GM12878 (cell line): ENCODE measurements at regions not wholly inside any gene's neighbourhood (a gene's known extent, or its start where the extent isn't known, plus 50 kb on each side); places are given as distances from the start of the nearest gene placed in this dataset.

Source experiments
- ATAC-seq: fragments of 200-7000 bp; cut with Tn5 transposase; 3 replicates; pipeline ENCODE4 v1.9.1; 2020; ENCODE audit warnings: mild to moderate bottlenecking, moderate library complexity
- BruUV-seq: library from RNA; stranded (reverse); fragments of 400-500 nt; replicated peaks from 2 replicates; lab custom pipeline; 2021; lab: Mats Ljungman, UMichigan
- CTCF ChIA-PET: fragments of 300-600 bp; sonication (Branson Sonifier 250); formaldehyde crosslinking; extraction: SDS; loops from one replicate; lab custom pipeline; 2021; ENCODE audit warnings: inconsistent platforms; lab: Yijun Ruan, JAX
- POLR2A ChIA-PET: fragments of 350-600 bp; formaldehyde crosslinking; extraction: SDS; loops from one replicate; lab custom pipeline; 2021; ENCODE audit warnings: inconsistent platforms; lab: Charles Lee
- RAD21 ChIA-PET: fragments of 300-600 bp; sonication (Branson Sonifier 250); formaldehyde crosslinking; loops from one replicate; lab custom pipeline; 2023; ENCODE audit warnings: antibody characterized with exemption; ENCODE audit not compliant: unreplicated experiment; lab: Charles Lee
- SMC1A ChIA-PET: fragments of 300-600 bp; sonication (Branson Sonifier 250); formaldehyde crosslinking; loops from one replicate; lab custom pipeline; 2023; ENCODE audit not compliant: unreplicated experiment, uncharacterized antibody; lab: Charles Lee
- DNase-seq: peaks from one replicate; pipeline ENCODE4 v3.0.0-alpha.2; 2011; ENCODE audit warnings: low read depth, low spot score
- FAIRE-seq: peaks from 3 replicates; lab custom pipeline; 2011; peaks lifted over from hg19 to GRCh38; lab: Jason Lieb, UNC
- H2AFZ ChIP-seq: 2 replicates; pipeline ENCODE4 v1.6.0; 2011; ENCODE audit warnings: low read depth, low read length, control low read depth; ENCODE audit not compliant: control insufficient read depth
- H3K27ac ChIP-seq: 2 replicates; pipeline ENCODE4 v1.5.1; 2011; ENCODE audit warnings: control low read depth; ENCODE audit not compliant: control insufficient read depth, insufficient read depth
- H3K27me3 ChIP-seq, 2 experiments: replicated peaks in 1 of 2; 2 replicates each; pipeline versions ENCODE4 v1.6.0 to v1.6.1; 2011; ENCODE audit warnings: low read length in 1 of 2; ENCODE audit not compliant: control insufficient read depth in 2 of 2, insufficient read depth in 2 of 2
- H3K36me3 ChIP-seq, 2 experiments: 2 replicates each; pipeline ENCODE4 v1.5.1; 2011; ENCODE audit warnings: low read length in 1 of 2; ENCODE audit not compliant: control insufficient read depth in 2 of 2, insufficient read depth in 2 of 2
- H3K4me1 ChIP-seq: 2 replicates; pipeline ENCODE4 v1.6.1; 2011; ENCODE audit warnings: mild to moderate bottlenecking, low read length, moderate library complexity, mixed read lengths; ENCODE audit not compliant: control insufficient read depth, insufficient read depth
- H3K4me2 ChIP-seq: 2 replicates; pipeline ENCODE4 v1.6.0; 2011; ENCODE audit warnings: control low read depth; ENCODE audit not compliant: control insufficient read depth, insufficient read depth
- H3K4me3 ChIP-seq: fragments of 200-600 bp; sonication (generic); 2 replicates; pipeline ENCODE4 v1.5.1; 2016
- H3K79me2 ChIP-seq: 2 replicates; pipeline ENCODE4 v1.6.0; 2011; ENCODE audit warnings: low read length; ENCODE audit not compliant: control insufficient read depth, insufficient read depth
- H3K9ac ChIP-seq: 2 replicates; pipeline ENCODE4 v1.8.0; 2011; ENCODE audit warnings: low read length, control low read depth, mixed read lengths; ENCODE audit not compliant: control insufficient read depth, insufficient read depth
- H3K9me3 ChIP-seq: replicated peaks from 3 replicates; pipeline ENCODE4 v1.5.1; 2011; ENCODE audit warnings: mild to moderate bottlenecking, low read length; ENCODE audit not compliant: control insufficient read depth, insufficient read depth
- H4K20me1 ChIP-seq: 2 replicates; pipeline ENCODE4 v1.6.0; 2011; ENCODE audit not compliant: control insufficient read depth, insufficient read depth
- ASH2L ChIP-seq: fragments of 300-600, 200-600 bp; sonication (generic); IDR thresholded peaks from 2 replicates; pipeline ENCODE4 v1.6.1; 2017; ENCODE audit warnings: low read depth, mild to moderate bottlenecking, borderline replicate concordance
- BACH1 ChIP-seq: fragments of 450-650 bp; IDR thresholded peaks from 2 replicates; pipeline ENCODE4 v1.6.1; 2017; ENCODE audit warnings: mild to moderate bottlenecking, borderline replicate concordance
- BCL11A ChIP-seq: IDR thresholded peaks from 2 replicates; pipeline ENCODE4 v1.6.1; 2011; ENCODE audit warnings: low read depth, low read length
- BRCA1 ChIP-seq: IDR thresholded peaks from 2 replicates; pipeline ENCODE4 v1.6.1; 2011; ENCODE audit warnings: low read depth, low read length, improper control_type of control experiment
- CHD2 ChIP-seq: IDR thresholded peaks from 2 replicates; pipeline ENCODE4 v1.6.1; 2011; ENCODE audit warnings: low read depth, low read length, improper control_type of control experiment, borderline replicate concordance
- DPF2 ChIP-seq: fragments of 450-650 bp; IDR thresholded peaks from 2 replicates; pipeline ENCODE4 v1.6.1; 2017; ENCODE audit warnings: mild to moderate bottlenecking
- EP300 ChIP-seq, 2 experiments: fragments of 150-350 bp in 1 of 2; IDR thresholded peaks; 2 replicates each; pipeline ENCODE4 v1.6.1; 2011 to 2012; ENCODE audit warnings: low read depth in 2 of 2, low read length in 2 of 2, borderline replicate concordance in 1 of 2, improper control_type of control experiment in 1 of 2, inconsistent platforms in 1 of 2; ENCODE audit not compliant: control insufficient read depth in 1 of 2
- KLF5 ChIP-seq: fragments of 450-650 bp; IDR thresholded peaks from 2 replicates; pipeline ENCODE4 v1.6.1; 2014; ENCODE audit warnings: mild to moderate bottlenecking; ENCODE audit not compliant: partially characterized antibody
- MTA2 ChIP-seq: fragments of 450-650 bp; IDR thresholded peaks from 2 replicates; pipeline ENCODE4 v1.6.1; 2016; ENCODE audit warnings: low read depth, mild to moderate bottlenecking, moderate library complexity
- NR2F1 ChIP-seq: fragments of 450-650 bp; conservative IDR thresholded peaks from 2 replicates; pipeline ENCODE4 v1.6.1; 2017; ENCODE audit warnings: mild to moderate bottlenecking
- PAX5 ChIP-seq: IDR thresholded peaks from 2 replicates; pipeline ENCODE4 v1.6.1; 2011; ENCODE audit warnings: low read depth, low read length, borderline replicate concordance
- POLR2A ChIP-seq: IDR thresholded peaks from 2 replicates; pipeline ENCODE4 v1.6.1; 2011; ENCODE audit warnings: low read depth, mild to moderate bottlenecking, low read length
- RB1 ChIP-seq: fragments of 450-650 bp; formaldehyde crosslinking; IDR thresholded peaks from 2 replicates; pipeline ENCODE4 v1.6.1; 2017; ENCODE audit warnings: mild to moderate bottlenecking, borderline replicate concordance
- RUNX3 ChIP-seq: IDR thresholded peaks from 2 replicates; pipeline ENCODE4 v1.6.1; 2012; ENCODE audit warnings: low read length, inconsistent platforms
- SMARCA5 ChIP-seq: fragments of 450-650 bp; IDR thresholded peaks from 2 replicates; pipeline ENCODE4 v1.6.1; 2017; ENCODE audit warnings: mild to moderate bottlenecking
- SUZ12 ChIP-seq: fragments of 200-600 bp; sonication (generic); IDR thresholded peaks from one replicate; pipeline ENCODE4 v1.6.1; 2018; ENCODE audit warnings: antibody characterized with exemption, mild to moderate bottlenecking; ENCODE audit not compliant: unreplicated experiment
- WGBS: methylation state at CpG from one replicate; pipeline ENCODE4 v1.1.6; 2016; ENCODE audit warnings: low lambda C conversion rate; ENCODE audit not compliant: insufficient replicate concordance, insufficient coverage; ENCODE audit errors: missing lambda C conversion rate; 5-methylcytosine and 5-hydroxymethylcytosine counted together
- in situ Hi-C: fragments of 300-500 bp; cut with MboI; formaldehyde crosslinking; loops from 9 replicates; pipeline ENCODE4 v1.14.3; 2018; ENCODE audit warnings: mixed read lengths
- intact Hi-C: fragments of 100-400 bp; cut with micrococcal nuclease; formaldehyde crosslinking; loops from one replicate; pipeline ENCODE4 v1.14.2; 2022; ENCODE audit not compliant: unreplicated experiment
- TF ChIP-seq, protein P1 (sequence below): fragments of 450-650 bp; conservative IDR thresholded peaks from 2 replicates; pipeline ENCODE4 v1.6.1; 2017; ENCODE audit warnings: mild to moderate bottlenecking, moderate library complexity
- TF ChIP-seq, protein P2 (sequence below): fragments of 450-650 bp; IDR thresholded peaks from 2 replicates; pipeline ENCODE4 v1.6.1; 2017; ENCODE audit warnings: borderline replicate concordance
- TF ChIP-seq, protein P3 (sequence below): IDR thresholded peaks from 2 replicates; pipeline ENCODE4 v1.6.1; 2012; ENCODE audit warnings: low read depth, low read length, improper control_type of control experiment
- TF ChIP-seq, protein P4 (sequence below): IDR thresholded peaks from 2 replicates; pipeline ENCODE4 v1.6.1; 2011; ENCODE audit warnings: low read depth, mild to moderate bottlenecking, low read length, moderate library complexity, borderline replicate concordance; ENCODE audit errors: extremely low read depth

DNA sequence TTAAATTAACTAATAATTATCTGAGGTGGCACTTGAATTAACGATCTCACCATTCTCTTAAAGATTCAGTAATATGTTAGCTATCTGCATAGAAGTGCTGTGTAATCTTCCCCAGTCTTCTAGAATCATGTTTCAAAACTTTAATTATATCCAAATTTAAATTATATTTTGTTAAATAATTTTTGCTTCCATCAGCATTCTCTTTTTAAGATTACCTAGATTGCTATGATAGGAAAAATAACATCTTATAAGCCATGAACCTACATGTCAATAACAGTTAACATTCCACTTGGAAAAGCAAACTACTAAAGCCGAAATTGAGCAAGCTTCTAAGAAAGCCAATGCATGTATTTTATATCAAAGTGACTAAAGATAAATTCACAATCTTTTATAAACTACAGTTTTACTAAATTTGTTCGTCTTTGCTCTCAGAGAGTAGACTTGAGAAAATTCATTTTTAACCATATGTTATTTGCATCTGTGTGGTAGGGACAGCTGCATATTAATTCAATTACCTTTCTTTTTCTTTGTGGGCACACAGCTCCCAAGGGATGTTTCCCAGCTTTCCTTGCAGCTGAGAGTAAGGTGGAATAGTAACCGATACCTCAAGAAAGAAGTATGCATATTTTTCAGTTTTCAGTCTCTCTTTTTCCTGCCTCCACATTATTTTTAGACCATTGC is 105.4 kb upstream of the ABCB5 start:
- no peak overlapping the region for H3K9ac ChIP-seq
- no peaks in the 10 kb centered on the region for H4K20me1 ChIP-seq
- POLR2A ChIA-PET: no interaction called here
- FAIRE-seq (no peak), ATAC-seq (no peak), DNase-seq (no peak)
- no peaks in the 10 kb centered on the region for H3K4me1 ChIP-seq
- WGBS: 6% methylated on average over 4 of the region's 4 CpGs
- intact Hi-C loops: no loop called here
- RAD21 ChIA-PET: no interaction called here
- H3K36me3 ChIP-seq: no peaks in the 10 kb centered on the region
- no peaks in the 10 kb centered on the region; a peak in 1 of 4 replicates for H3K27me3 ChIP-seq
- TF ChIP-seq BCL11A (no peak), SUZ12 (no peak), SMARCA5 (no peak), RUNX3 (no peak), DPF2 (no peak), ASH2L (no peak), BRCA1 (no peak), RB1 (no peak), KLF5 (no peak), POLR2A (no peak), EP300 (IDR thresholded peaks at IDR 0.05; ENCODE audit: borderline replicate concordance in 1 of 2, control insufficient read depth in 1 of 2, low read depth in 2 of 2, low read length in 2 of 2) (no peak), NR2F1 (no peak), PAX5 (no peak), CHD2 (no peak), BACH1 (no peak), MTA2 (no peak)
- TF ChIP-seq, protein P1, sequence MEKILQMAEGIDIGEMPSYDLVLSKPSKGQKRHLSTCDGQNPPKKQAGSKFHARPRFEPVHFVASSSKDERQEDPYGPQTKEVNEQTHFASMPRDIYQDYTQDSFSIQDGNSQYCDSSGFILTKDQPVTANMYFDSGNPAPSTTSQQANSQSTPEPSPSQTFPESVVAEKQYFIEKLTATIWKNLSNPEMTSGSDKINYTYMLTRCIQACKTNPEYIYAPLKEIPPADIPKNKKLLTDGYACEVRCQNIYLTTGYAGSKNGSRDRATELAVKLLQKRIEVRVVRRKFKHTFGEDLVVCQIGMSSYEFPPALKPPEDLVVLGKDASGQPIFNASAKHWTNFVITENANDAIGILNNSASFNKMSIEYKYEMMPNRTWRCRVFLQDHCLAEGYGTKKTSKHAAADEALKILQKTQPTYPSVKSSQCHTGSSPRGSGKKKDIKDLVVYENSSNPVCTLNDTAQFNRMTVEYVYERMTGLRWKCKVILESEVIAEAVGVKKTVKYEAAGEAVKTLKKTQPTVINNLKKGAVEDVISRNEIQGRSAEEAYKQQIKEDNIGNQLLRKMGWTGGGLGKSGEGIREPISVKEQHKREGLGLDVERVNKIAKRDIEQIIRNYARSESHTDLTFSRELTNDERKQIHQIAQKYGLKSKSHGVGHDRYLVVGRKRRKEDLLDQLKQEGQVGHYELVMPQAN: no peak
- TF ChIP-seq, protein P2, sequence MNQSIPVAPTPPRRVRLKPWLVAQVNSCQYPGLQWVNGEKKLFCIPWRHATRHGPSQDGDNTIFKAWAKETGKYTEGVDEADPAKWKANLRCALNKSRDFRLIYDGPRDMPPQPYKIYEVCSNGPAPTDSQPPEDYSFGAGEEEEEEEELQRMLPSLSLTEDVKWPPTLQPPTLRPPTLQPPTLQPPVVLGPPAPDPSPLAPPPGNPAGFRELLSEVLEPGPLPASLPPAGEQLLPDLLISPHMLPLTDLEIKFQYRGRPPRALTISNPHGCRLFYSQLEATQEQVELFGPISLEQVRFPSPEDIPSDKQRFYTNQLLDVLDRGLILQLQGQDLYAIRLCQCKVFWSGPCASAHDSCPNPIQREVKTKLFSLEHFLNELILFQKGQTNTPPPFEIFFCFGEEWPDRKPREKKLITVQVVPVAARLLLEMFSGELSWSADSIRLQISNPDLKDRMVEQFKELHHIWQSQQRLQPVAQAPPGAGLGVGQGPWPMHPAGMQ: no peak
- TF ChIP-seq, protein P3, sequence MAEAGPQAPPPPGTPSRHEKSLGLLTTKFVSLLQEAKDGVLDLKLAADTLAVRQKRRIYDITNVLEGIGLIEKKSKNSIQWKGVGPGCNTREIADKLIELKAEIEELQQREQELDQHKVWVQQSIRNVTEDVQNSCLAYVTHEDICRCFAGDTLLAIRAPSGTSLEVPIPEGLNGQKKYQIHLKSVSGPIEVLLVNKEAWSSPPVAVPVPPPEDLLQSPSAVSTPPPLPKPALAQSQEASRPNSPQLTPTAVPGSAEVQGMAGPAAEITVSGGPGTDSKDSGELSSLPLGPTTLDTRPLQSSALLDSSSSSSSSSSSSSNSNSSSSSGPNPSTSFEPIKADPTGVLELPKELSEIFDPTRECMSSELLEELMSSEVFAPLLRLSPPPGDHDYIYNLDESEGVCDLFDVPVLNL: no peak
- TF ChIP-seq, protein P4, sequence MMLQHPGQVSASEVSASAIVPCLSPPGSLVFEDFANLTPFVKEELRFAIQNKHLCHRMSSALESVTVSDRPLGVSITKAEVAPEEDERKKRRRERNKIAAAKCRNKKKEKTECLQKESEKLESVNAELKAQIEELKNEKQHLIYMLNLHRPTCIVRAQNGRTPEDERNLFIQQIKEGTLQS: no peak
- no TSS peak for BruUV-seq
- no peak overlapping the region for H3K4me3 ChIP-seq
- no peak overlapping the region for H3K4me2 ChIP-seq
- no peaks in the 10 kb centered on the region for H3K79me2 ChIP-seq
- SMC1A ChIA-PET: no interaction called here
- H3K27ac ChIP-seq: no peak overlapping the region
- CTCF ChIA-PET: no interaction called here
- H3K9me3 ChIP-seq: no peaks in the 10 kb centered on the region
- in situ Hi-C loops: no loop called here
- H2AFZ ChIP-seq: no peak overlapping the region
